SK-N-MC (cell line): ENCODE measurements at regions not wholly inside any gene's neighbourhood (a gene's known extent, or its start where the extent isn't known, plus 50 kb on each side); places are given as distances from the start of the nearest gene placed in this dataset.

Experiments used
- EZH2 ChIP-seq: fragments of 200-600 bp; sonication (generic); IDR thresholded peaks from one replicate; pipeline ENCODE4 v1.6.1; 2017; ENCODE audit warnings: antibody characterized with exemption
- POLR2AphosphoS5 ChIP-seq: IDR thresholded peaks from 2 replicates; pipeline ENCODE4 v1.6.1; 2012; ENCODE audit warnings: mild to moderate bottlenecking, low read depth, low read length, borderline replicate concordance

DNA sequence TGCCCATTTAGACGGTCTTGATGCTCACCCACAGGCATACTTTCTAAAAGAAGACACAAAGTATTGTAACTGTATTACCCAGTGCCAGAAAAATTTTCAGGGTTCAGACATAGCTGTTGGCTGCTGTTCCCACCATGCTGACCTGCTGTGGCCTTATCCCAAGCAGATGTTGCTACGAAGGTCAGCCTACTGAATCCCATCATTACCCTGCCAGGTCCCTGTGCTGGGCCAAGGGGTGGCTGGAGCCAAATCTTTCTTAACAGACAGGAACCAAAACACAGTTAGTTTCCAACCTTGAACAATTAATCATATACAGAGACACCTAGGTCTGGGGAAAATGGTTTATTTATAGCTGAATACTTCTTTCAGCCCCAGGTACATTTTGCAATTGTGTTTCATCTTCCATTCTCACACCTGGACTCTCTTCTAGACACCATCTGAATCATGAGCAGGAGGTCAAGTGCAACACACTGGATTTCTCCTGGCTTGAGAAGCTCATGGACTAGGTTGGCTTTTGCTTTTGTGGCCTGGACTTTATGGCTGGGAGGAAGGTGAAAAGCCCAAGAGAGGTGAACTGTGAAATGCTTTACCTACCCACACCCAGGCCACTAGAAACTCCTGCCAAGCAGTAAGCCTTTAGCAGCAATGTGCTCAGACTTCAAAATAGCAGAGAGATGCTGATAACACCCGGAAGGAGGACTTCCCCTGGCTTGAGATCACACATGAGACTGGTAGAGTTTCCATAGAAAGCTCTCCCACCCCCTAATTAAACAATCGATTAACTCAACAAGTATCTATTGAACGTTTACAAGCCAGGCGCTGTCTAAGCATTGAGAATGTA is 150.1 kb downstream of the SUDS3 start:
- no peak for TF ChIP-seq EZH2
- no peak for TF ChIP-seq POLR2AphosphoS5
